Uterus (tissue), 3 donors: ENCODE measurements at regions not wholly inside any gene's neighbourhood (a gene's known extent, or its start where the extent isn't known, plus 50 kb on each side); places are given as distances from the start of the nearest gene placed in this dataset.
"Not testable (repeated sequence)": the region's sequence is repeated elsewhere in the genome, so short reads cannot be mapped to it uniquely, and the experiment has no call there.

Experiments used
- DNase-seq, 2 donors: peaks; one replicate each; pipeline ENCODE4 v3.0.0-alpha.2; 2019 to 2020
- H3K27ac ChIP-seq, 2 donors: fragments of 200-600 bp; sonication (generic); 1 replicate in 1 of 2; 2 replicates in 1 of 2; pipeline ENCODE4 v1.5.1; 2016 to 2018
- H3K27me3 ChIP-seq, 2 donors: fragments of 200-600 bp; sonication (generic); one replicate each; pipeline ENCODE4 v1.5.1; 2018 to 2019; ENCODE audit warnings: control low read depth in 1 of 2
- H3K36me3 ChIP-seq, 2 donors: fragments of 200-600 bp; sonication (generic); one replicate each; pipeline ENCODE4 v1.5.1; 2019; ENCODE audit warnings: control low read depth in 1 of 2
- H3K4me1 ChIP-seq, 2 donors: fragments of 200-600 bp; sonication (generic); one replicate each; pipeline ENCODE4 v1.5.1; 2018 to 2019; ENCODE audit warnings: control low read depth in 1 of 2
- H3K4me3 ChIP-seq, 2 donors: fragments of 200-600 bp; sonication (generic); 1 replicate in 1 of 2; 2 replicates in 1 of 2; pipeline ENCODE4 v1.5.1; 2018 to 2019; ENCODE audit warnings: mild to moderate bottlenecking in 1 of 2
- H3K9me3 ChIP-seq, 2 donors: fragments of 200-600 bp; sonication (generic); one replicate each; pipeline ENCODE4 v1.5.1; 2019; ENCODE audit warnings: control low read depth in 1 of 2
- CTCF ChIP-seq, 4 experiments: fragments of 200-600 bp in 2 of 4; fragments of 450-650 bp in 2 of 4; sonication (generic) in 2 of 4; IDR thresholded peaks; one replicate each; pipeline ENCODE4 v1.5.1; 2016 to 2019; ENCODE audit warnings: antibody characterized with exemption in 4 of 4, mild to moderate bottlenecking in 2 of 4, moderate library complexity in 1 of 4
- POLR2A ChIP-seq, 2 donors: fragments of 450-650 bp; IDR thresholded peaks; one replicate each; pipeline ENCODE4 v1.6.1; 2016; ENCODE audit warnings: antibody characterized with exemption in 2 of 2, mild to moderate bottlenecking in 1 of 2, moderate library complexity in 1 of 2
- intact Hi-C: fragments of 100-400 bp; cut with DNase I; formaldehyde crosslinking; loops from one replicate; pipeline ENCODE4 v1.15.1; 2023; ENCODE audit warnings: low total_unique reads
- donor health status: DM: yes; HTN: yes; CAD: no.

- H3K4me1 ChIP-seq, result no peaks in the 10 kb centered on the region
- H3K27ac ChIP-seq, result no peak overlapping the region
- TF ChIP-seq CTCF (IDR thresholded peaks at IDR 0.05), result no peak
- no peak for TF ChIP-seq POLR2A (IDR thresholded peaks at IDR 0.05)
- no peaks in the 10 kb centered on the region for H3K27me3 ChIP-seq
- no peak overlapping the region for H3K4me3 ChIP-seq
- H3K9me3 ChIP-seq, result no peaks in the 10 kb centered on the region
- no peaks in the 10 kb centered on the region for H3K36me3 ChIP-seq
- intact Hi-C loops, result no loop called here
- no peak for DNase-seq
Observed at GRCh38 chr12:92413286-92413685, 267.6 kb upstream of the BTG1 start.

GRCh38 chr12:92412856-92413255, 267.2 kb upstream of the BTG1 start:
- H3K4me3 ChIP-seq, result no peak overlapping the region
- no peaks in the 10 kb centered on the region for H3K9me3 ChIP-seq
- TF ChIP-seq POLR2A (IDR thresholded peaks at IDR 0.05) (no peak), CTCF (IDR thresholded peaks at IDR 0.05) (no peak)
- no peaks in the 10 kb centered on the region for H3K36me3 ChIP-seq
- no peak for DNase-seq
- H3K4me1 ChIP-seq, result no peaks in the 10 kb centered on the region
- no peak overlapping the region for H3K27ac ChIP-seq
- intact Hi-C loops, result no loop called here
- H3K27me3 ChIP-seq, result no peaks in the 10 kb centered on the region

- no peaks in the 10 kb centered on the region for H3K9me3 ChIP-seq
- TF ChIP-seq CTCF (IDR thresholded peaks at IDR 0.05) (no peak), POLR2A (IDR thresholded peaks at IDR 0.05) (no peak)
- H3K27me3 ChIP-seq, result no peaks in the 10 kb centered on the region
- no peaks in the 10 kb centered on the region for H3K4me1 ChIP-seq
- no peak for DNase-seq
- no peaks in the 10 kb centered on the region for H3K36me3 ChIP-seq
- no peak overlapping the region for H3K27ac ChIP-seq
- intact Hi-C loops, result no loop called here
- H3K4me3 ChIP-seq, result no peak overlapping the region
Observed at GRCh38 chr12:92411687-92412086, 266.0 kb upstream of the BTG1 start.

GRCh38 chr12:92408072-92408900, 262.6 kb upstream of the BTG1 start:
- intact Hi-C loops, result no loop called here
- no peak overlapping the region for H3K27ac ChIP-seq
- no peaks in the 10 kb centered on the region for H3K36me3 ChIP-seq
- no peak for DNase-seq
- H3K4me3 ChIP-seq, result no peak overlapping the region
- H3K27me3 ChIP-seq, result no peaks in the 10 kb centered on the region
- H3K4me1 ChIP-seq, result no peaks in the 10 kb centered on the region
- TF ChIP-seq CTCF (IDR thresholded peaks at IDR 0.05) (no peak), POLR2A (IDR thresholded peaks at IDR 0.05) (no peak)
- no peaks in the 10 kb centered on the region for H3K9me3 ChIP-seq

GRCh38 chr12:92406404-92407070, 260.9 kb upstream of the BTG1 start:
- intact Hi-C loops, DNase-seq, H3K4me3 ChIP-seq, H3K27me3 ChIP-seq, H3K9me3 ChIP-seq, H3K4me1 ChIP-seq, H3K36me3 ChIP-seq, H3K27ac ChIP-seq: not testable (repeated sequence)

GRCh38 chr12:92405801-92406251, 260.2 kb upstream of the BTG1 start:
- DNase-seq, H3K9me3 ChIP-seq, H3K27ac ChIP-seq, H3K4me3 ChIP-seq, H3K27me3 ChIP-seq, H3K36me3 ChIP-seq, intact Hi-C loops, H3K4me1 ChIP-seq: not testable (repeated sequence)
